Stimulated activated CD4-positive, alpha-beta T cell treated with anti-CD3 and anti-CD28 coated beads, Interleukin-1b, Interleukin-23, amount 100 ng/mL, for 4 hours (primary cell): ENCODE measurements at regions not wholly inside any gene's neighbourhood (a gene's known extent, or its start where the extent isn't known, plus 50 kb on each side); places are given as distances from the start of the nearest gene placed in this dataset.
"Not testable (repeated sequence)": the region's sequence is repeated elsewhere in the genome, so short reads cannot be mapped to it uniquely, and the experiment has no call there.

ENCODE experiments used
- DNase-seq, 2 donors: peaks; one replicate each; pipeline ENCODE4 v3.0.0-alpha.2; 2020; ENCODE audit warnings: low read depth in 2 of 2

GRCh38 chrX:750263-750662 lies 119.7 kb downstream of the SHOX start:
- DNase-seq: no peak

GRCh38 chrX:747176-747575 lies 116.6 kb downstream of the SHOX start:
- no peak for DNase-seq

GRCh38 chrX:739611-740010 lies 109.0 kb downstream of the SHOX start:
- DNase-seq: no peak

GRCh38 chrX:737021-737420 lies 106.4 kb downstream of the SHOX start:
- not testable (repeated sequence) for DNase-seq

GRCh38 chrX:734362-734761 lies 103.8 kb downstream of the SHOX start:
- no peak for DNase-seq

GRCh38 chrX:733961-734360 lies 103.4 kb downstream of the SHOX start:
- no peak for DNase-seq

GRCh38 chrX:729583-730409 lies 99.2 kb downstream of the SHOX start:
- no peak for DNase-seq

- DNase-seq: not testable (repeated sequence)
Observed at GRCh38 chrX:729101-729500, 98.5 kb downstream of the SHOX start.

GRCh38 chrX:728639-729038 lies 98.0 kb downstream of the SHOX start:
- DNase-seq: not testable (repeated sequence)

GRCh38 chrX:727738-728621 lies 97.4 kb downstream of the SHOX start:
- DNase-seq: no peak

- DNase-seq: no peak
Observed at GRCh38 chrX:725971-726370, 95.4 kb downstream of the SHOX start.

GRCh38 chrX:724256-724655 lies 93.7 kb downstream of the SHOX start:
- no peak for DNase-seq

GRCh38 chrX:723781-724180 lies 93.2 kb downstream of the SHOX start:
- DNase-seq: no peak

GRCh38 chrX:721354-721753 lies 90.8 kb downstream of the SHOX start:
- no peak for DNase-seq

GRCh38 chrX:720825-721224 lies 90.2 kb downstream of the SHOX start:
- no peak for DNase-seq

GRCh38 chrX:720250-720649 lies 89.7 kb downstream of the SHOX start:
- DNase-seq: no peak

GRCh38 chrX:716136-716535 lies 85.5 kb downstream of the SHOX start:
- DNase-seq: no peak

GRCh38 chrX:714131-714530 lies 83.5 kb downstream of the SHOX start:
- no peak for DNase-seq
